ENCODE measurements at regions not wholly inside any gene's neighbourhood (a gene's known extent, or its start where the extent isn't known, plus 50 kb on each side); places are given as distances from the start of the nearest gene placed in this dataset.
A peak's percentile ranks its signal among the peaks of the same experiment; 100 is the strongest.

- DNase-seq: no peak
Measured at GRCh38 chr1:199660071-199660470, 367.4 kb upstream of the NR5A2 start.

- peak in 2 of 3 experiments; percentile 22 to 81 for DNase-seq
Measured at GRCh38 chr1:199665371-199665770, 362.1 kb upstream of the NR5A2 start.

- DNase-seq: peak in 2 of 3 experiments; percentile 8 to 9
Measured at GRCh38 chr1:199667089-199667488, 360.4 kb upstream of the NR5A2 start.

GRCh38 chr1:199669916-199670315 is 357.6 kb upstream of the NR5A2 start:
- DNase-seq: no peak

GRCh38 chr1:199671684-199672083 is 355.8 kb upstream of the NR5A2 start:
- no peak for DNase-seq

- no peak for DNase-seq
Measured at GRCh38 chr1:199675937-199676336, 351.6 kb upstream of the NR5A2 start.

- DNase-seq: no peak
Measured at GRCh38 chr1:199678771-199679170, 348.7 kb upstream of the NR5A2 start.

GRCh38 chr1:199682081-199682480 is 345.4 kb upstream of the NR5A2 start:
- no peak for DNase-seq

GRCh38 chr1:199684686-199685273 is 342.7 kb upstream of the NR5A2 start:
- peak; percentile 34 to 87 (median 58) for DNase-seq

GRCh38 chr1:199685369-199685768 is 342.1 kb upstream of the NR5A2 start:
- DNase-seq: no peak

- DNase-seq: peak in 1 of 3 experiments; percentile 34
Measured at GRCh38 chr1:199687321-199687720, 340.2 kb upstream of the NR5A2 start.

GRCh38 chr1:199688133-199688676 is 339.3 kb upstream of the NR5A2 start:
- DNase-seq: peak in 2 of 3 experiments; percentile 23 to 63

GRCh38 chr1:199688774-199689173 is 338.7 kb upstream of the NR5A2 start:
- DNase-seq: no peak

GRCh38 chr1:199690496-199690895 is 337.0 kb upstream of the NR5A2 start:
- no peak for DNase-seq

GRCh38 chr1:199691540-199691939 is 336.0 kb upstream of the NR5A2 start:
- peak; percentile 27 to 92 (median 58) for DNase-seq

- no peak for DNase-seq
Measured at GRCh38 chr1:199693724-199694123, 333.8 kb upstream of the NR5A2 start.

- DNase-seq: no peak
Measured at GRCh38 chr1:199696225-199696624, 331.3 kb upstream of the NR5A2 start.

GRCh38 chr1:199698222-199698621 is 329.3 kb upstream of the NR5A2 start:
- DNase-seq: no peak

GRCh38 chr1:199700551-199700950 is 327.0 kb upstream of the NR5A2 start:
- no peak for DNase-seq

- no peak for DNase-seq
Measured at GRCh38 chr1:199701726-199702125, 325.8 kb upstream of the NR5A2 start.

- DNase-seq: no peak
Measured at GRCh38 chr1:199704231-199704630, 323.3 kb upstream of the NR5A2 start.

GRCh38 chr1:199705825-199706224 is 321.7 kb upstream of the NR5A2 start:
- DNase-seq: no peak

GRCh38 chr1:199706826-199707606 is 320.5 kb upstream of the NR5A2 start:
- DNase-seq: peak in 1 of 3 experiments; percentile 45

- no peak for DNase-seq
Measured at GRCh38 chr1:199710974-199711373, 316.5 kb upstream of the NR5A2 start.
